ENCODE measurements at regions not wholly inside any gene's neighbourhood (a gene's known extent, or its start where the extent isn't known, plus 50 kb on each side); places are given as distances from the start of the nearest gene placed in this dataset.

DNA sequence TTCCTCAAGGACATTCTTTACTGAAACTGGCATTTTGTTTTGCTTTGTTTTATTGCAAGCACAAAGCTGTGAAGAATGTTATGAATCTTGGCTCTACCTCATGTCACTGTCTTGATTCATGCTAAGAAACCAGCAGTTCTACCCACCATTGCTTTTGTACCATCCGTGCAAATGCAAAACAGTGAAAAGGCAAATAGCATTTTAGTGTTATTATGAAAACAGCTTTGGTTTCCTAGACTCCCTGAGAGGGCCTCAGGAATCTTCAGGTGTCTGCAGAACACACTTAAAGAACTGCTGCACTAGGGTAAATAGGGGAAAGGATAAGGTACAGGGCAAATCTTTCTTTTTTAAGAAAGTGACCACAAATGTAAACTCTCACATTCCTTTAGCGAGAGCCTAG lies 318.9 kb downstream of the AHR start:
- DNase-seq: no peak

- DNase-seq: no peak
Measured at GRCh38 chr7:17617857-17618651, 319.6 kb downstream of the AHR start.

DNA sequence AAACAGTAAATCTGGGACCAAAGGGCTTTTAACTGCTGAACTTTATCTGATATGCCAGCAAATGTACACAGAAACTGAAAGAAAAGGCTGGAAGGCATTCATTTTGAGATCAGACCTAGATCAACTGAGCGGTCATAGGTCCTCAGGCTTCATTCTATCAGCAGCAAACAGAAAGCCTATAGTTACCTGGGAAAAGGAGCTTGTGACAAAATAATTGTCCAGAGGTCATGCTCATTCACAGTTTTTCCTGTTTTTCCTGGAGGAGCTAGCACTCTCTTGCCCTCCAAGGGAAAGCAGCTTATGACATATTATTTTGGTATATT lies 320.2 kb downstream of the AHR start:
- no peak for DNase-seq

GRCh38 chr7:17619196-17619818 lies 320.9 kb downstream of the AHR start:
- DNase-seq: no peak

- DNase-seq: no peak
Measured at GRCh38 chr7:17620566-17620965, 319.7 kb downstream of the SNX13 start.

DNA sequence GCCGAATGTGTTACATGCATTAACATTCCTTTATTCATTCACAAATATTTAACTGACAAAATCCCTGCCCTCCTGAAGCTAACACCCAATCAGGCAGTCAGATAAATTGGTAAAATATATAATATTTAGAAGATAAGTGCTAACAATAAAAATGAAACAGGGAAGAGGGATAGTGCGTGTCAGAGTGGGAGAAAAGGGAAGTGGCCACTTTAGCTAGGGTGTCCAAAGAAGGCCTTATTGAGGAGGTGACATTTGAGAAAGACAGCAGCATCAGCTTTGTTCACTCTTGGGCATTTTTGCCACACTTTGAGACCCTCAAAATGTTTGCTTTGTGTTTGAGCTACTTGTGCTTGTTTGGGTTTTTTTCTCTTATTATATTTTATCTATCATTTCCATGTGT lies 317.8 kb downstream of the SNX13 start:
- DNase-seq: no peak

DNA sequence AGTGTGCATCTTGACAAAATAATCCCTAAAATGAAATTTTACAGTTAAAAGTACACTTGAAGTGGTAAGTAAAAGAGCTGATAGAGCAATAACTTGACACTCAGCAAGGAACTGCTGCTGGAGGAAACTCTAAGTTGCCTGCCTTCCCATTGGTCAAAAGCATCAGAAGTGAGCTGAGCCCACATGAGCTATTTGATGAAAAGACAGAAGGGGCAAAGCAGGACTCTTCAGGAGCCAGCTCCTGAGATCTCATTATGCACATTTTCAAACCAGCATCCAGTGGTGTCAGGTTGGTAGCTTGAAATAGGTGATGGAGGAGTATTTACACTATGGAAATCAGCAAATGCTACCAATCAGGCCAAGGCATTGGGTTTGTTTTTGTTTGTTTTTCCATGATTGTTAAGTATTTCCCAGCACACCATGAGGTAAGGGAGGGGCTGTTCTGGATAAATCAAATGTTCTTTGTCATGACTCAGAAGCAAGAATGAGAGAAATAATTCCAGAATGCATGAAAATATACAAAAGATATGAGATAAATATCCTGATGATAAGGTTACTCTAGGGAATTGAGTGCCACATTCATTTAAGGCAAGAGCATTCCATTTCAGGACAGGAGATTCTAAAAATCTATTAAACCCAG lies 316.6 kb downstream of the SNX13 start:
- DNase-seq: no peak

GRCh38 chr7:17624379-17624778 lies 315.9 kb downstream of the SNX13 start:
- DNase-seq: no peak

- DNase-seq: no peak
Measured at GRCh38 chr7:17625043-17625442, 315.3 kb downstream of the SNX13 start.

DNA sequence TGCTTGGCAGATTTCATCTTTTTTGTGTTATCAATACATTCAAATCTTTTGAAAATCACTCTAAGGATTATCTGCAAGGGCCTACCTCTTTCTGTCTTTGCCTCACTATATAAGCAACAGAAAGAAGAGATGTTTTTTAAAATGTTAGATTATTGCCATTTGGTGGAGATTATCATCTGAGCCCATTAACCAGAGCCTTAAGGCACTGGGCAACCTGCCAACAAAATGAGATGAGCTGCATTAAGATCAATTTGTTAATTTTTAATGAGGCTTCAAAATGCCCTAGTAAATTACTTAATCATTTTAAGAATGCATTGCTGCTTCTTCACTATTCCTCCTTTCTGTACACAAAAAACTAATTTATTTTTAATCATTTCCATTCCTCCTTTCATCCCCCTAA lies 314.1 kb downstream of the SNX13 start:
- DNase-seq: peak; percentile 43 to 71

- DNase-seq: no peak
Measured at GRCh38 chr7:17631061-17631460, 309.2 kb downstream of the SNX13 start.

GRCh38 chr7:17632384-17632783 lies 307.9 kb downstream of the SNX13 start:
- DNase-seq: no peak

- no peak for DNase-seq
Measured at GRCh38 chr7:17633067-17633466, 307.2 kb downstream of the SNX13 start.

DNA sequence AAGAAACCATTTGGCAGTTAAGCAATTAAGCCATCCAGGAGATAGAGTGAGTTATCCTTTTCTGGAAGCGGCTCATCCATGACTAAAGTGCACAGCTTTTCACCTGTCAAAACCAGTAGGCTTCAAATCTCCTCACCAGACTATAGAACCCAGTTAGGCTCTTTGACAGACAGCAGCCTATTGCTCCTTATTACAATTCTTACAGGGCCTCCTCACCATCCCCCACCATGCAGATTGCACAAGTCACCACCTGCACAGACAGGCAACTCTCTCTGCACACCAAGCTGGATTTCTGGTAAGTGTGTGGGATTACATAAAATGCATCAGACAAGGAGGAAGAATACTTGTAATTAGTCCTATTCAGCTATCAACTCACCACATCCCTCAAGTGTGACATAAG lies 301.6 kb downstream of the SNX13 start:
- DNase-seq: peak; percentile 31 to 70

DNA sequence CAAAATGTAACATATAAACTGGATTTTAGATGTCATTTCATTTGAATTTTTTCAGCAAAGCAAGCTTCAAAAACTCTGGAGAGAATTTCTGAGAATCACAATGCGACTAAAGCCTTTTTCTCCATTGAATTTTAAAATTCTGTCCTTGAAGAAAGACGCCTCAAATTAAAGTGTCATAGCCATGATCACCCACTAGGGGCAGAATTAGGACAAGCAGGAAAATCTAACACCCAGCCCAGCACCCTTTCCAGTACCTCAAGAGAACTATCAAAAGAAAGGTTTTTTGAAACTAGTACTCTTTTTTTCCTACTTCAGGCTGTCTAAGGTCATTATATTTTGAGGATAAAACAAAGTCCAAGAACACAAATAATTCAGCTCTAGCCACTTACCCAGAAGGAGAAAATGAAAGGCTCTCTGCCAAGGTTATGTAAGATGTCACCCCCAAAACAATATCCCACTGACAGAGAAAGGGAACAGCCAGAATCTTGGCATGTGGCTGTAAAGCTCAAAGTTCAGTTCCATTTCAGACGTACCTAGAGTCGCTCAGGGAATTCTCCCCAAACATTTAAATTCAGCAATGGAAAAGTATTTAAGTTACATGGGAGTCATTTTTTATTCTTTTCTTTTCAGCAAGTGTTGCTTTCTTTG lies 299.4 kb downstream of the SNX13 start:
- peak; percentile 5 to 14 for DNase-seq

DNA sequence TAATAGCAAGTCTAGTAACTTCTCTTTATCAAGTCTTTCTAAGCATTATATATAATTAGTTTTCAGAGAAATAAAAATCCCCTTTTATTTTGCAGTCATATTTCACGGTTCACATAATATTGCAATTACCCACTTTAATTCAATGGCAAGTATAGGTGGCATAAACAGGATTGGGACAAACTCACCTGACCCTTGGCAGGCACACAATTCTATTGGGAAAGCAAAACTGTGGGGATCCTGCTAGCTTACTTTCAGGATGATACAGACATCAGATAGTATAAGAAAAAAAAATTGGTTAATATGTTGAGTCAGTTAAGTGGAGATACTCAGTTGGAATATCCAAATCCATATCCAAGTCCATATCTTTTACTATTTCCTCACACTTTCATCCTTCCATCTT lies 294.8 kb downstream of the SNX13 start:
- no peak for DNase-seq

GRCh38 chr7:17646253-17646956 lies 293.9 kb downstream of the SNX13 start:
- peak in 1 of 2 experiments; percentile 21 for DNase-seq

DNA sequence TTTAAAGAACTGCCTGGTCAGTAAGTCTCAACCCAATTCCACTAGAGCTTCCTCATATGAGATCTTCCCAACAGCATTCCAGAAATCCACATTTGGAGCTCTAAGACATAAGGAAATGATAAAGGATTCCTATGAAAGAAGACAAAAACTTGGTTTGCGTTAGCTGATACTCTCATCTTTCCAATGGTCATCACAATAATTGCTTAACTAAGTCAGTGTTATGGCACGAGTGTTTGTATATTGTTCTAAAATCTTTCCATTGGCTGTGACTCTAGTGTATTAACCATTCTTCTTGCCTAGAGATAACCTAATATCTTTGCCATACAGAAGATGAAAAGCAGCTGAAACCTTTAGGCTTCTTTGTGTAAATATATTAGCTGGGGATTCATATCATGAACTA lies 289.0 kb downstream of the SNX13 start:
- DNase-seq: no peak

GRCh38 chr7:17651863-17652385 lies 288.4 kb downstream of the SNX13 start:
- DNase-seq: no peak

DNA sequence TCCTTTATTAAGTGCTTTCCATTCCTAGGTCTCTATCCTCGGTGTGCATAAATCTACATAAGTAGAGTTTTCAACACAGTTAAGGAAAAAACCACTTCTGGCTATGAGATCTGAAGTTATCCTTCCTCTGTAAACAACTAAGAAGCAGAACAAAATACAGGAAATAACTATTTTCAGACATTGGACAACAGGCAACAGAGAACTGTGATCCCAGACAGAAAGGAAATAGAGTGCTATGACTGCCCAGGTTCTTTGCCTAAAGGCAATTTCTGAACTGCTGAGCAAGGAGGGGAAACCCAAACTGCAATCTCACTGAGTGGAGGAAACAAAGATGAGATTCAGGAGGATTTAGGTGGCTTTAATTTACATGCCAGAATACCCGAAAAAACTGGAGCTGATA lies 285.4 kb downstream of the SNX13 start:
- DNase-seq: no peak

DNA sequence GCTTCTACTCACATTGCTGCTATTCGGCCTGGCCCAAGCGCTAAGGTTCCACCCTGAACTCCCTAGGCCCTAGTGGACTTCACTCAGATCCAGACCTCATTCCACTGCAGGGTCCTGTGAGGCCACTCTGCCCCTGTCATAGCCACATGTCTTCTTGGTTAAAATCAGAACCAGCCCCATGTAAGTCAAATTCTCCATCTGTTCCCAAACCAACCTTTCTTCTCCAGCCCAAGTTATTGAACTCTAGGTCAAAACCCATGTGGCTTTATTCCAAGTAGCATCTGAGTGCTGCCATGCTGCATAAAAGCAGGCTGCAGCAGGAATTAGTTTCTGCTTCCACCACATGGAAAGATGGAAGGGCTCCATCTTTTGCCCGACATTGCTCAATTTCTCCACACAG lies 281.2 kb downstream of the SNX13 start:
- DNase-seq: no peak

DNA sequence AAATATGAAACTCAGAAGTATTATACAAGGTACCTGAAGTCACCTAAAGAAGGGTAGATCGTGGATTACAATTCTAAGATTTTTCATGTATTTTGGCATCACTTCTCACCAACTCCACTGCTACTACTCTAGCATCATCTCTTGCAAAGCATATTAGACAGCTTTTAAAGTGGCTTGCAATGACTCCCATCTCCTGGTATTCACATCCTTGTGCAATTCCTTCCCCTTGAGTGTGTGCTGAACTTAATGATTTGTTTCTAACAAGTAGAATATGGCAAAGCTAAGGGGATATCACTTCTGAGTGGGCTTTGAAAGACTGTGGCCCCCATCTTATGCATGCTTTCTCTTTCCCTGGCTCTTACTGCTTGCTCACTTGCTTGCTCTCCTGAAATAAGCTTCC lies 280.2 kb downstream of the SNX13 start:
- no peak for DNase-seq

GRCh38 chr7:17661982-17662585 lies 278.2 kb downstream of the SNX13 start:
- DNase-seq: no peak
